ENCODE measurements at regions not wholly inside any gene's neighbourhood (a gene's known extent, or its start where the extent isn't known, plus 50 kb on each side); places are given as distances from the start of the nearest gene placed in this dataset.

- DNase-seq (ENCODE audit: low spot score) = no peak
Observed at GRCh38 chr3:35492841-35493240, 146.5 kb upstream of the ARPP21 start.

GRCh38 chr3:35498506-35499210 lies 140.7 kb upstream of the ARPP21 start:
- DNase-seq (ENCODE audit: low spot score) = no peak

- no peak for DNase-seq (ENCODE audit: low spot score)
Observed at GRCh38 chr3:35500641-35501350, 138.5 kb upstream of the ARPP21 start.

- DNase-seq (ENCODE audit: low spot score) = no peak
Observed at GRCh38 chr3:35502699-35503098, 136.6 kb upstream of the ARPP21 start.

- DNase-seq (ENCODE audit: low spot score) = no peak
Observed at GRCh38 chr3:35505181-35505580, 134.1 kb upstream of the ARPP21 start.

DNA sequence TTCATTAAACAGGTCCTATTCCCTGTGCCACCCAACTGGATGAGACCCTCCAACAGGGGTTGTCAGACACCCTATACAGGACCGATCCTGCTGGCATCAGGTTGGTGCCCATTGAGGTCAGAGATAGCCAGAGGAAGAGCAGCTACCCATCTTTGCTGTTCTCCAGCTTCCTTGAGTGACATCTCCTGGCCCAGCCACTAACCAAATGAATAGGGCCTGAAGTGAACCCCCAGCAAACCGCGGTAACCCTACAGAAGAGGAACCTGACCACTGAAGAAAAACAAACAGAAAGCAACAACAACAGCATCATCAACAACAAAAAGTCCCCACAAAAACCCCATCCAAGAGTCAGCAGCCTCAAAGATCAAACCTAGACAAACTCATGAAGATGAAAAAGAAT lies 133.6 kb upstream of the ARPP21 start:
- no peak for DNase-seq (ENCODE audit: low spot score)

GRCh38 chr3:35519936-35520335 lies 119.4 kb upstream of the ARPP21 start:
- DNase-seq (ENCODE audit: low spot score) = no peak

GRCh38 chr3:35521196-35521595 lies 118.1 kb upstream of the ARPP21 start:
- no peak for DNase-seq (ENCODE audit: low spot score)

GRCh38 chr3:35522450-35522849 lies 116.9 kb upstream of the ARPP21 start:
- DNase-seq (ENCODE audit: low spot score) = no peak

GRCh38 chr3:35523074-35523473 lies 116.3 kb upstream of the ARPP21 start:
- DNase-seq (ENCODE audit: low spot score) = no peak

DNA sequence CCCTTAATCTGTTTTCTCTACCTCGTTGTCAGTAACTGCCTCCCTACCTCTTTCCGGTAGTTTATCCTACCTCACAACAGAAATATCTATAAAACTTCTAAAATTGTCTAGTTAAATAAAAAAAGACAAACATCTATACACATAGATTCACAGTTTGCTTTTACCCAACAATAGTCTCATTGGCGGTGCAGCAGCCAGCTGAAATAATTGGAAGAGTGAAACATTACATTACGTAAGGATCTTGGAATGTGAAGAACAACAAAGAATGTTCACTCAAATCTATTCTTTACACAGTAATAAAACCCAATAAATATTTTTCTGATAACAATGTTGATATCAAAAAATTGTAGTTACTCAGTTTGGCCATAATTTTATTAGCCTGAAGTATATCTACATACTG lies 115.5 kb upstream of the ARPP21 start:
- no peak for DNase-seq (ENCODE audit: low spot score)

DNA sequence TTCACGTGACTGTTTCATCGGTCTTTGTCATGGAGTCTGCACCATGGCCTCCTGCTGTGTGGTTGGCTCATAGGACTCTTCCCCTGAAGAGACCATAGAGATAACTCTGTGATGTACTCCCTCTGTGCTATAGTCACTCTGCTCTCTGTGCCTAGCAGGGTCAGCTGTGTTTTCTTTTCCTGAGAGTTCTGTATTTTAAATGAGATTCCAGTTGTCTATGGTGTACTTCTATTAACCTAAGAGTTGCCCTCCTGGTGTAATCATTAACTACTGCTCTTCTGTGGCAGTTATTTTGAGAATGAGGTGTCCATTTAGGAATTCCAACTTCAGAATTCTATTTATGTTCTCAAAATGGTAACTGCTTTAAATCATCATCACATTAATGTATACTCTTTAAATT lies 114.5 kb upstream of the ARPP21 start:
- no peak for DNase-seq (ENCODE audit: low spot score)

- DNase-seq (ENCODE audit: low spot score) = no peak
Observed at GRCh38 chr3:35528728-35529127, 110.6 kb upstream of the ARPP21 start.

- no peak for DNase-seq (ENCODE audit: low spot score)
Observed at GRCh38 chr3:35529337-35529736, 110.0 kb upstream of the ARPP21 start.

- DNase-seq (ENCODE audit: low spot score) = no peak
Observed at GRCh38 chr3:35537265-35537664, 102.1 kb upstream of the ARPP21 start.

- no peak for DNase-seq (ENCODE audit: low spot score)
Observed at GRCh38 chr3:35544976-35545375, 94.3 kb upstream of the ARPP21 start.

DNA sequence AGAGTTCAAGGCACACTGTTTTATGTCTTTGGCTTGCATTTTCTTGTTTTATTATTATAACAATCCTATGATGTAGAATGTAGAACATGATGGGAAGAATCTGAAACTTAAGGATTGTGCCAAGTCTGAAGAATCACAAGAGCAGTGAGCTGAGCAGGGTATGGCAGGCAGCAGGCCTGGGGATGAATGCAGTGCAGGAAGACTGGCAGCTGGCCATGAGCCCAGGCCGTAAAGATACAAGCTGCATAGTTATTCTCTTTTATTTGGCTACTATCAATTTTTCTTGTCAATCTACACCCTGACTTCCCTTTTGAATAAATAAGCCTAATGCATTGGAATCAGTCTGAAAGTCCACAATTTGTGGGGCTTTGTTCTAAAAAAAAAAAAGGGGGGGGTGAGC lies 89.6 kb upstream of the ARPP21 start:
- DNase-seq (ENCODE audit: low spot score) = no peak

GRCh38 chr3:35562141-35562540 lies 77.2 kb upstream of the ARPP21 start:
- no peak for DNase-seq (ENCODE audit: low spot score)

- no peak for DNase-seq (ENCODE audit: low spot score)
Observed at GRCh38 chr3:35565048-35565447, 74.3 kb upstream of the ARPP21 start.

Data from hepatic stellate cell (primary cell).